ENCODE measurements at regions not wholly inside any gene's neighbourhood (a gene's known extent, or its start where the extent isn't known, plus 50 kb on each side); places are given as distances from the start of the nearest gene placed in this dataset.

DNA sequence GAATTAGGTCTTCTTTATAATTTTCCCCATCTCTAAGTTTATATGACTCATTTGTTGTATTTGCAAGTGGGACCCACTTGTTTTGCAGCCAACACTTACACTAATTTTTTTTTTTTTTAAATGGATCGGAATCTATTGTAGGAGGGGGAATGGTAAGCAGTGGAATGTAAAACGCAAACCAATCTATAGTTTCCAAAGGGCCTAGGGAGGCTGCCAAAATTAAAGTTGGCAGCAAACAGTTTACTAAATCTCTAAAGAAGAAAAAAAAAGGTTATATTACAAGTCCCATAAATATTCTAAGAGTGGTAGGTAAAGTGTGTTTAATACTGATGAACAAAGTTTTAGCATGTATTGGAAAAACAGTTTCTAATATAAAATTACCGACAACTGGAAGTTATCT lies 416.8 kb upstream of the SALL1 start:
- no peaks in the 10 kb centered on the region for H3K27me3 Mint-ChIP-seq (ENCODE audit: insufficient read depth, unreplicated experiment)
- H3K4me3 Mint-ChIP-seq (ENCODE audit: unreplicated experiment), result no peak overlapping the region
- intact Hi-C loops (cut with micrococcal nuclease), result no loop called here
- peaks cover 13% of the 10 kb centered on the region for H3K4me1 Mint-ChIP-seq (ENCODE audit: insufficient read depth, unreplicated experiment)
- no TSS peak for BruUV-seq (replicated peaks)
- ChIA-PET CTCF (no interaction called here), POLR2A (interaction anchor here (0.6 to 0.7 kb wide), 2 partner anchors 415 to 1962 kb away, joined by 3 read pairs; no protein-coding TSS in a partner anchor)
- no peaks in the 10 kb centered on the region for H3K36me3 Mint-ChIP-seq (ENCODE audit: insufficient read depth, unreplicated experiment)
- DNase-seq (ENCODE audit: unreplicated experiment), result no peak
- TF ChIP-seq, protein P1, sequence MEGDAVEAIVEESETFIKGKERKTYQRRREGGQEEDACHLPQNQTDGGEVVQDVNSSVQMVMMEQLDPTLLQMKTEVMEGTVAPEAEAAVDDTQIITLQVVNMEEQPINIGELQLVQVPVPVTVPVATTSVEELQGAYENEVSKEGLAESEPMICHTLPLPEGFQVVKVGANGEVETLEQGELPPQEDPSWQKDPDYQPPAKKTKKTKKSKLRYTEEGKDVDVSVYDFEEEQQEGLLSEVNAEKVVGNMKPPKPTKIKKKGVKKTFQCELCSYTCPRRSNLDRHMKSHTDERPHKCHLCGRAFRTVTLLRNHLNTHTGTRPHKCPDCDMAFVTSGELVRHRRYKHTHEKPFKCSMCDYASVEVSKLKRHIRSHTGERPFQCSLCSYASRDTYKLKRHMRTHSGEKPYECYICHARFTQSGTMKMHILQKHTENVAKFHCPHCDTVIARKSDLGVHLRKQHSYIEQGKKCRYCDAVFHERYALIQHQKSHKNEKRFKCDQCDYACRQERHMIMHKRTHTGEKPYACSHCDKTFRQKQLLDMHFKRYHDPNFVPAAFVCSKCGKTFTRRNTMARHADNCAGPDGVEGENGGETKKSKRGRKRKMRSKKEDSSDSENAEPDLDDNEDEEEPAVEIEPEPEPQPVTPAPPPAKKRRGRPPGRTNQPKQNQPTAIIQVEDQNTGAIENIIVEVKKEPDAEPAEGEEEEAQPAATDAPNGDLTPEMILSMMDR (IDR thresholded peaks at IDR 0.05; ENCODE audit: unreplicated experiment), result no peak
- no peak overlapping the region for H3K27ac Mint-ChIP-seq (ENCODE audit: low read depth, unreplicated experiment)
- H3K9me3 Mint-ChIP-seq (ENCODE audit: unreplicated experiment), result no peaks in the 10 kb centered on the region

GRCh38 chr16:51565184-51565583 lies 414.1 kb upstream of the SALL1 start:
- ChIA-PET POLR2A (no interaction called here), CTCF (interaction anchor here (0.7 kb wide), 1 partner anchor 49 kb away, joined by 3 read pairs; no protein-coding TSS in a partner anchor)
- Mint-ChIP-seq H3K4me1 (ENCODE audit: insufficient read depth, unreplicated experiment) (peaks cover 13% of the 10 kb centered on the region), H3K4me3 (ENCODE audit: unreplicated experiment) (no peak overlapping the region), H3K27ac (ENCODE audit: low read depth, unreplicated experiment) (no peak overlapping the region), H3K9me3 (ENCODE audit: unreplicated experiment) (no peaks in the 10 kb centered on the region), H3K36me3 (ENCODE audit: insufficient read depth, unreplicated experiment) (no peaks in the 10 kb centered on the region), H3K27me3 (ENCODE audit: insufficient read depth, unreplicated experiment) (no peaks in the 10 kb centered on the region)
- intact Hi-C loops (cut with micrococcal nuclease), result no loop called here
- TF ChIP-seq, protein P1 (IDR thresholded peaks at IDR 0.05; ENCODE audit: unreplicated experiment), result no peak
- no TSS peak for BruUV-seq (replicated peaks)
- DNase-seq (ENCODE audit: unreplicated experiment), result no peak

DNA sequence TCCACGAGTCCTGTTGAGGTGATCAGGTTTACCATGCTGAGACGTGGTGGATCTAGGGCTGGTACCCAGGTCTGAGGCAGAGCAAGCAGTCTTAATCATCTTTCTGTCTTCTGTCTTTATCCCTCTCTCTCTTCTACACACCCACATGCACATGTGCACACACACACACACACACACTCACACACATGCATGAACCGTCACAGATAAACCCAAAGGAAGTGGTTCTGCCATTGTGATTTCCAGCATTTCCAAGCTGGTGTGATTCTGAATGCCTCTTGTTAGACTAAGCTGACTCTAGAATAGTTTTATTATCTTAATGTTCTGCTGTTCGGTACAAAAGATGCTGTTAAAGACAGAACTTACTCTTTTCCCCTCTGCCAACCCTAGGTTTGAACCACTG lies 411.8 kb upstream of the SALL1 start:
- no TSS peak for BruUV-seq (replicated peaks)

GRCh38 chr16:51559901-51560300 lies 408.8 kb upstream of the SALL1 start:
- Mint-ChIP-seq H3K4me1 (ENCODE audit: insufficient read depth, unreplicated experiment) (peaks cover 25% of the 10 kb centered on the region), H3K27me3 (ENCODE audit: insufficient read depth, unreplicated experiment) (no peaks in the 10 kb centered on the region), H3K9me3 (ENCODE audit: unreplicated experiment) (no peaks in the 10 kb centered on the region), H3K4me3 (ENCODE audit: unreplicated experiment) (no peak overlapping the region), H3K36me3 (ENCODE audit: insufficient read depth, unreplicated experiment) (no peaks in the 10 kb centered on the region), H3K27ac (ENCODE audit: low read depth, unreplicated experiment) (no peak overlapping the region)
- TF ChIP-seq, protein P1 (IDR thresholded peaks at IDR 0.05; ENCODE audit: unreplicated experiment), result no peak
- BruUV-seq (replicated peaks), result no TSS peak
- DNase-seq (ENCODE audit: unreplicated experiment), result no peak
- ChIA-PET CTCF (no interaction called here), POLR2A (no interaction called here)
- intact Hi-C loops (cut with micrococcal nuclease), result no loop called here

More for the DNA sequence above, 411.8 kb upstream of the SALL1 start:
- no peaks in the 10 kb centered on the region for H3K27me3 Mint-ChIP-seq (ENCODE audit: insufficient read depth, unreplicated experiment)
- TF ChIP-seq, protein P1 (IDR thresholded peaks at IDR 0.05; ENCODE audit: unreplicated experiment), result no peak
- intact Hi-C loops (cut with micrococcal nuclease), result no loop called here
- ChIA-PET CTCF (interaction anchor here (0.6 kb wide), 2 partner anchors 145 to 1388 kb away, joined by 3 to 6 read pairs; no protein-coding TSS in a partner anchor), POLR2A (no interaction called here)
- DNase-seq (ENCODE audit: unreplicated experiment), result no peak
- H3K9me3 Mint-ChIP-seq (ENCODE audit: unreplicated experiment), result no peaks in the 10 kb centered on the region
- H3K36me3 Mint-ChIP-seq (ENCODE audit: insufficient read depth, unreplicated experiment), result no peaks in the 10 kb centered on the region
- H3K4me1 Mint-ChIP-seq (ENCODE audit: insufficient read depth, unreplicated experiment), result no peaks in the 10 kb centered on the region
- H3K27ac Mint-ChIP-seq (ENCODE audit: low read depth, unreplicated experiment), result no peak overlapping the region
- H3K4me3 Mint-ChIP-seq (ENCODE audit: unreplicated experiment), result no peak overlapping the region
